GM12878 (cell line): ENCODE measurements at regions not wholly inside any gene's neighbourhood (a gene's known extent, or its start where the extent isn't known, plus 50 kb on each side); places are given as distances from the start of the nearest gene placed in this dataset.

Experiments used
- ATAC-seq: fragments of 200-7000 bp; cut with Tn5 transposase; 3 replicates; pipeline ENCODE4 v1.9.1; 2020; ENCODE audit warnings: mild to moderate bottlenecking, moderate library complexity
- BruUV-seq: library from RNA; stranded (reverse); fragments of 400-500 nt; replicated peaks from 2 replicates; lab custom pipeline; 2021; lab: Mats Ljungman, UMichigan
- CTCF ChIA-PET: fragments of 300-600 bp; sonication (Branson Sonifier 250); formaldehyde crosslinking; extraction: SDS; loops from one replicate; lab custom pipeline; 2021; ENCODE audit warnings: inconsistent platforms; lab: Yijun Ruan, JAX
- POLR2A ChIA-PET: fragments of 350-600 bp; formaldehyde crosslinking; extraction: SDS; loops from one replicate; lab custom pipeline; 2021; ENCODE audit warnings: inconsistent platforms; lab: Charles Lee
- RAD21 ChIA-PET: fragments of 300-600 bp; sonication (Branson Sonifier 250); formaldehyde crosslinking; loops from one replicate; lab custom pipeline; 2023; ENCODE audit warnings: antibody characterized with exemption; ENCODE audit not compliant: unreplicated experiment; lab: Charles Lee
- SMC1A ChIA-PET: fragments of 300-600 bp; sonication (Branson Sonifier 250); formaldehyde crosslinking; loops from one replicate; lab custom pipeline; 2023; ENCODE audit not compliant: unreplicated experiment, uncharacterized antibody; lab: Charles Lee
- DNase-seq: peaks from one replicate; pipeline ENCODE4 v3.0.0-alpha.2; 2011; ENCODE audit warnings: low read depth, low spot score
- FAIRE-seq: peaks from 3 replicates; lab custom pipeline; 2011; peaks lifted over from hg19 to GRCh38; lab: Jason Lieb, UNC
- H2AFZ ChIP-seq: 2 replicates; pipeline ENCODE4 v1.6.0; 2011; ENCODE audit warnings: low read depth, low read length, control low read depth; ENCODE audit not compliant: control insufficient read depth
- H3K27ac ChIP-seq: 2 replicates; pipeline ENCODE4 v1.5.1; 2011; ENCODE audit warnings: control low read depth; ENCODE audit not compliant: control insufficient read depth, insufficient read depth
- H3K27me3 ChIP-seq, 2 experiments: replicated peaks in 1 of 2; 2 replicates each; pipeline versions ENCODE4 v1.6.0 to v1.6.1; 2011; ENCODE audit warnings: low read length in 1 of 2; ENCODE audit not compliant: control insufficient read depth in 2 of 2, insufficient read depth in 2 of 2
- H3K36me3 ChIP-seq, 2 experiments: 2 replicates each; pipeline ENCODE4 v1.5.1; 2011; ENCODE audit warnings: low read length in 1 of 2; ENCODE audit not compliant: control insufficient read depth in 2 of 2, insufficient read depth in 2 of 2
- H3K4me1 ChIP-seq: 2 replicates; pipeline ENCODE4 v1.6.1; 2011; ENCODE audit warnings: mild to moderate bottlenecking, low read length, moderate library complexity, mixed read lengths; ENCODE audit not compliant: control insufficient read depth, insufficient read depth
- H3K4me2 ChIP-seq: 2 replicates; pipeline ENCODE4 v1.6.0; 2011; ENCODE audit warnings: control low read depth; ENCODE audit not compliant: control insufficient read depth, insufficient read depth
- H3K4me3 ChIP-seq: fragments of 200-600 bp; sonication (generic); 2 replicates; pipeline ENCODE4 v1.5.1; 2016
- H3K79me2 ChIP-seq: 2 replicates; pipeline ENCODE4 v1.6.0; 2011; ENCODE audit warnings: low read length; ENCODE audit not compliant: control insufficient read depth, insufficient read depth
- H3K9ac ChIP-seq: 2 replicates; pipeline ENCODE4 v1.8.0; 2011; ENCODE audit warnings: low read length, control low read depth, mixed read lengths; ENCODE audit not compliant: control insufficient read depth, insufficient read depth
- H3K9me3 ChIP-seq: replicated peaks from 3 replicates; pipeline ENCODE4 v1.5.1; 2011; ENCODE audit warnings: mild to moderate bottlenecking, low read length; ENCODE audit not compliant: control insufficient read depth, insufficient read depth
- H4K20me1 ChIP-seq: 2 replicates; pipeline ENCODE4 v1.6.0; 2011; ENCODE audit not compliant: control insufficient read depth, insufficient read depth
- ASH2L ChIP-seq: fragments of 300-600, 200-600 bp; sonication (generic); IDR thresholded peaks from 2 replicates; pipeline ENCODE4 v1.6.1; 2017; ENCODE audit warnings: low read depth, mild to moderate bottlenecking, borderline replicate concordance
- ATF2 ChIP-seq: IDR thresholded peaks from 2 replicates; pipeline ENCODE4 v1.6.1; 2012; ENCODE audit warnings: low read length, inconsistent platforms
- BCLAF1 ChIP-seq: fragments of 450-650 bp; IDR thresholded peaks from 2 replicates; pipeline ENCODE4 v1.6.1; 2017; ENCODE audit warnings: antibody characterized with exemption, mild to moderate bottlenecking, moderate library complexity
- BRCA1 ChIP-seq: IDR thresholded peaks from 2 replicates; pipeline ENCODE4 v1.6.1; 2011; ENCODE audit warnings: low read depth, low read length, improper control_type of control experiment
- CHD4 ChIP-seq: fragments of 200-600 bp; sonication (generic); IDR thresholded peaks from 2 replicates; pipeline ENCODE4 v1.6.1; 2016; ENCODE audit warnings: mild to moderate bottlenecking
- FOXM1 ChIP-seq: IDR thresholded peaks from 2 replicates; pipeline ENCODE4 v1.6.1; 2012; ENCODE audit warnings: low read depth, mild to moderate bottlenecking, inconsistent platforms, low read length, moderate library complexity
- IKZF1 ChIP-seq: fragments of 450-650 bp; conservative IDR thresholded peaks from 2 replicates; pipeline ENCODE4 v1.6.1; 2017; ENCODE audit warnings: antibody characterized with exemption, mild to moderate bottlenecking
- JUND ChIP-seq: IDR thresholded peaks from 2 replicates; pipeline ENCODE4 v1.6.1; 2012; ENCODE audit warnings: low read depth, mild to moderate bottlenecking, low read length, improper control_type of control experiment, moderate library complexity
- MAX ChIP-seq: IDR thresholded peaks from 2 replicates; pipeline ENCODE4 v1.6.1; 2012; ENCODE audit warnings: low read depth, low read length, improper control_type of control experiment
- MXI1 ChIP-seq: fragments of 150-350 bp; IDR thresholded peaks from 2 replicates; pipeline ENCODE4 v1.6.1; 2011; ENCODE audit warnings: low read depth, mild to moderate bottlenecking, inconsistent platforms, low read length, improper control_type of control experiment
- NFYA ChIP-seq: IDR thresholded peaks from 2 replicates; pipeline ENCODE4 v1.6.1; 2011; ENCODE audit warnings: low read depth, mild to moderate bottlenecking, low read length, improper control_type of control experiment, borderline replicate concordance
- RB1 ChIP-seq: fragments of 450-650 bp; formaldehyde crosslinking; IDR thresholded peaks from 2 replicates; pipeline ENCODE4 v1.6.1; 2017; ENCODE audit warnings: mild to moderate bottlenecking, borderline replicate concordance
- RCOR1 ChIP-seq: conservative IDR thresholded peaks from 2 replicates; pipeline ENCODE4 v1.6.1; 2012; ENCODE audit warnings: low read depth, low read length, improper control_type of control experiment
- SMAD1 ChIP-seq: fragments of 450-650 bp; IDR thresholded peaks from 2 replicates; pipeline ENCODE4 v1.6.1; 2018; ENCODE audit warnings: mild to moderate bottlenecking, low read depth; ENCODE audit not compliant: partially characterized antibody
- SMC3 ChIP-seq: IDR thresholded peaks from 2 replicates; pipeline ENCODE4 v1.6.1; 2011; ENCODE audit warnings: low read length, improper control_type of control experiment, borderline replicate concordance
- TCF12 ChIP-seq: IDR thresholded peaks from 2 replicates; pipeline ENCODE4 v1.6.1; 2011; ENCODE audit warnings: low read depth, mild to moderate bottlenecking, low read length
- WGBS: methylation state at CpG from one replicate; pipeline ENCODE4 v1.1.6; 2016; ENCODE audit warnings: low lambda C conversion rate; ENCODE audit not compliant: insufficient replicate concordance, insufficient coverage; ENCODE audit errors: missing lambda C conversion rate; 5-methylcytosine and 5-hydroxymethylcytosine counted together
- in situ Hi-C: fragments of 300-500 bp; cut with MboI; formaldehyde crosslinking; loops from 9 replicates; pipeline ENCODE4 v1.14.3; 2018; ENCODE audit warnings: mixed read lengths
- intact Hi-C: fragments of 100-400 bp; cut with micrococcal nuclease; formaldehyde crosslinking; loops from one replicate; pipeline ENCODE4 v1.14.2; 2022; ENCODE audit not compliant: unreplicated experiment

- no peak for FAIRE-seq
- ChIA-PET RAD21 (no interaction called here), POLR2A (no interaction called here), SMC1A (no interaction called here), CTCF (interaction anchor here (2.2 kb wide), 1 partner anchor 13 kb away, joined by 4 read pairs; no protein-coding TSS in a partner anchor)
- Histone ChIP-seq H3K36me3 (no peaks in the 10 kb centered on the region), H3K4me1 (no peaks in the 10 kb centered on the region), H3K79me2 (no peaks in the 10 kb centered on the region), H3K27ac (no peak overlapping the region), H3K9me3 (no peaks in the 10 kb centered on the region), H3K27me3 (no peaks in the 10 kb centered on the region), H2AFZ (no peak overlapping the region), H3K4me3 (no peak overlapping the region), H3K9ac (no peak overlapping the region), H4K20me1 (no peaks in the 10 kb centered on the region), H3K4me2 (no peak overlapping the region)
- no peak for ATAC-seq
- 0% methylated on average over 1 of the region's 1 CpG for WGBS
- no TSS peak for BruUV-seq
- in situ Hi-C loops (no loop called here), intact Hi-C loops (no loop called here)
- DNase-seq: no peak
- TF ChIP-seq SMC3 (no peak), IKZF1 (no peak), ASH2L (no peak), BCLAF1 (no peak), BRCA1 (no peak), NFYA (no peak), FOXM1 (no peak), ATF2 (no peak), JUND (no peak), RB1 (no peak), MAX (no peak), RCOR1 (no peak), CHD4 (no peak), TCF12 (no peak), SMAD1 (no peak), MXI1 (no peak)
Measured at GRCh38 chr10:5268743-5269142, 72.1 kb downstream of the AKR1C4 start.
